ENCODE measurements at regions not wholly inside any gene's neighbourhood (a gene's known extent, or its start where the extent isn't known, plus 50 kb on each side); places are given as distances from the start of the nearest gene placed in this dataset.

GRCh38 chr1:242788771-242789170 is 264.3 kb upstream of the PLD5 start:
- Histone ChIP-seq H3K27ac (ENCODE audit: low read depth, low read length, poor library complexity, severe bottlenecking) (no peak overlapping the region), H4K20me1 (ENCODE audit: insufficient read depth, low read length) (no peaks in the 10 kb centered on the region), H3K4me1 (ENCODE audit: insufficient read depth, low read length, poor library complexity, severe bottlenecking) (peaks cover 12% of the 10 kb centered on the region), H2AFZ (ENCODE audit: low read length) (no peak overlapping the region), H3K9me3 (ENCODE audit: low read length) (no peaks in the 10 kb centered on the region), H3K36me3 (ENCODE audit: insufficient read depth, low read length) (no peaks in the 10 kb centered on the region), H3K79me2 (ENCODE audit: insufficient read depth, low read depth, low read length) (no peaks in the 10 kb centered on the region), H3K4me3 (ENCODE audit: low read depth, low read length, poor library complexity, severe bottlenecking) (no peak overlapping the region), H3K4me2 (ENCODE audit: low read length) (no peak overlapping the region), H3K9me2 (ENCODE audit: insufficient read depth, low read length) (no peaks in the 10 kb centered on the region)
- DNase-seq (ENCODE audit: low spot score): peak; percentile 15
- ChIA-PET CTCF (ENCODE audit: unreplicated experiment) (no interaction called here), POLR2A (interaction anchor here (0.5 to 1.4 kb wide), 3 partner anchors 8 to 1876 kb away, joined by 3 to 5 read pairs (median 4); no protein-coding TSS in a partner anchor)
- BruUV-seq (replicated peaks): no TSS peak
- intact Hi-C loops (cut with micrococcal nuclease; ENCODE audit: unreplicated experiment): loop anchor here (10.0 kb wide), 1 partner anchor 1274 kb away; the partner anchor contains the start of gene FH
- TF ChIP-seq CTCF (conservative IDR thresholded peaks at IDR 0.05; ENCODE audit: low read length): no peak
- no peak for TF ChIP-seq EZH2phosphoT487 (IDR thresholded peaks at IDR 0.05; ENCODE audit: borderline replicate concordance, low read depth, low read length)

GRCh38 chr1:242787968-242788367 is 263.5 kb upstream of the PLD5 start:
- no TSS peak for BruUV-seq (replicated peaks)
- no peaks in the 10 kb centered on the region for H3K79me2 ChIP-seq (ENCODE audit: insufficient read depth, low read depth, low read length)
- POLR2A ChIA-PET: no interaction called here
- no peaks in the 10 kb centered on the region for H3K9me2 ChIP-seq (ENCODE audit: insufficient read depth, low read length)
- intact Hi-C loops (cut with micrococcal nuclease; ENCODE audit: unreplicated experiment): loop anchor here (10.0 kb wide), 1 partner anchor 1273 kb away; the partner anchor contains the start of gene FH
- no peak overlapping the region for H3K4me2 ChIP-seq (ENCODE audit: low read length)
- no peaks in the 10 kb centered on the region for H3K36me3 ChIP-seq (ENCODE audit: insufficient read depth, low read length)
- no peak for DNase-seq (ENCODE audit: low spot score)
- no peaks in the 10 kb centered on the region for H3K9me3 ChIP-seq (ENCODE audit: low read length)
- TF ChIP-seq EZH2phosphoT487 (IDR thresholded peaks at IDR 0.05; ENCODE audit: borderline replicate concordance, low read depth, low read length) (no peak), CTCF (conservative IDR thresholded peaks at IDR 0.05; ENCODE audit: low read length) (no peak)
- no peak overlapping the region for H2AFZ ChIP-seq (ENCODE audit: low read length)
- H4K20me1 ChIP-seq (ENCODE audit: insufficient read depth, low read length): no peaks in the 10 kb centered on the region
- peaks cover 12% of the 10 kb centered on the region for H3K4me1 ChIP-seq (ENCODE audit: insufficient read depth, low read length, poor library complexity, severe bottlenecking)
- CTCF ChIA-PET (ENCODE audit: unreplicated experiment): interaction anchor here (1.2 kb wide), 1 partner anchor 9 kb away, joined by 3 read pairs; no protein-coding TSS in a partner anchor
- no peak overlapping the region for H3K4me3 ChIP-seq (ENCODE audit: low read depth, low read length, poor library complexity, severe bottlenecking)
- no peak overlapping the region for H3K27ac ChIP-seq (ENCODE audit: low read depth, low read length, poor library complexity, severe bottlenecking)

- no peak for DNase-seq (ENCODE audit: low spot score)
- peaks cover 12% of the 10 kb centered on the region for H3K4me1 ChIP-seq (ENCODE audit: insufficient read depth, low read length, poor library complexity, severe bottlenecking)
- TF ChIP-seq CTCF (conservative IDR thresholded peaks at IDR 0.05; ENCODE audit: low read length): no peak
- no peak for TF ChIP-seq EZH2phosphoT487 (IDR thresholded peaks at IDR 0.05; ENCODE audit: borderline replicate concordance, low read depth, low read length)
- ChIA-PET POLR2A (interaction anchor here (0.6 to 1.0 kb wide), 3 partner anchors 10 to 926 kb away, joined by 3 to 4 read pairs (median 3); no protein-coding TSS in a partner anchor), CTCF (ENCODE audit: unreplicated experiment) (no interaction called here)
- H3K4me2 ChIP-seq (ENCODE audit: low read length): no peak overlapping the region
- no peaks in the 10 kb centered on the region for H3K9me3 ChIP-seq (ENCODE audit: low read length)
- H2AFZ ChIP-seq (ENCODE audit: low read length): no peak overlapping the region
- H3K9me2 ChIP-seq (ENCODE audit: insufficient read depth, low read length): no peaks in the 10 kb centered on the region
- no TSS peak for BruUV-seq (replicated peaks)
- H3K27ac ChIP-seq (ENCODE audit: low read depth, low read length, poor library complexity, severe bottlenecking): peak overlapping the region; percentile 26
- intact Hi-C loops (cut with micrococcal nuclease; ENCODE audit: unreplicated experiment): loop anchor here (10.0 kb wide), 1 partner anchor 1270 kb away; the partner anchor contains the start of gene FH
- no peak overlapping the region for H3K4me3 ChIP-seq (ENCODE audit: low read depth, low read length, poor library complexity, severe bottlenecking)
- H3K36me3 ChIP-seq (ENCODE audit: insufficient read depth, low read length): no peaks in the 10 kb centered on the region
- no peaks in the 10 kb centered on the region for H4K20me1 ChIP-seq (ENCODE audit: insufficient read depth, low read length)
- no peaks in the 10 kb centered on the region for H3K79me2 ChIP-seq (ENCODE audit: insufficient read depth, low read depth, low read length)
Observed at GRCh38 chr1:242784807-242785206, 260.3 kb upstream of the PLD5 start.

Measured in OCI-LY7 (cell line).